Caco-2 (cell line): ENCODE measurements at regions not wholly inside any gene's neighbourhood (a gene's known extent, or its start where the extent isn't known, plus 50 kb on each side); places are given as distances from the start of the nearest gene placed in this dataset.

ENCODE experiments used
- BruUV-seq: library from RNA; stranded (reverse); fragments of 400-500 nt; replicated peaks from 2 replicates; lab custom pipeline; 2021; lab: Mats Ljungman, UMichigan
- CTCF ChIA-PET: fragments of 300-600 bp; sonication (Branson Sonifier 250); formaldehyde crosslinking; loops from one replicate; lab custom pipeline; 2022; ENCODE audit warnings: antibody characterized with exemption; lab: Charles Lee
- POLR2A ChIA-PET: fragments of 300-600 bp; sonication (Branson Sonifier 250); formaldehyde crosslinking; loops from one replicate; lab custom pipeline; 2022; ENCODE audit warnings: antibody characterized with exemption; lab: Charles Lee
- DNase-seq, 2 experiments: peaks; one replicate each; pipeline versions ENCODE4 v3.0.0 to v3.0.0-alpha.2; 2020 to 2022
- H3K27me3 ChIP-seq: replicated peaks from 2 replicates; pipeline ENCODE4 v1.6.0; 2011; ENCODE audit warnings: low read length; ENCODE audit not compliant: control insufficient read depth, insufficient read depth
- H3K36me3 ChIP-seq: 2 replicates; pipeline ENCODE4 v1.5.1; 2011; ENCODE audit warnings: low read length; ENCODE audit not compliant: control insufficient read depth, insufficient read depth
- H3K4me1 ChIP-seq: fragments of 250-450 bp; sonication (Bioruptor Pico); 2 replicates; pipeline ENCODE4 v1.5.1; 2020; ENCODE audit warnings: mild to moderate bottlenecking
- H3K4me3 ChIP-seq: 2 replicates; pipeline ENCODE4 v1.5.1; 2011; ENCODE audit warnings: low read depth, mild to moderate bottlenecking, control low read depth, low read length
- H3K9me3 ChIP-seq: fragments of 250-450 bp; sonication (Bioruptor Pico); 2 replicates; pipeline ENCODE4 v1.5.1; 2020; ENCODE audit warnings: mild to moderate bottlenecking, moderate library complexity
- H3K27ac Mint-ChIP-seq: one replicate; pipeline ENCODE4 v1.8.0; 2022; ENCODE audit warnings: mixed read lengths; ENCODE audit not compliant: unreplicated experiment
- H3K27me3 Mint-ChIP-seq: one replicate; pipeline ENCODE4 v1.8.0; 2022; ENCODE audit warnings: mixed read lengths; ENCODE audit not compliant: insufficient read depth, unreplicated experiment
- H3K36me3 Mint-ChIP-seq: one replicate; pipeline ENCODE4 v1.8.0; 2022; ENCODE audit warnings: mild to moderate bottlenecking, mixed read lengths; ENCODE audit not compliant: insufficient read depth, unreplicated experiment
- H3K4me1 Mint-ChIP-seq: one replicate; pipeline ENCODE4 v1.8.0; 2022; ENCODE audit warnings: low read depth, mixed read lengths; ENCODE audit not compliant: unreplicated experiment
- H3K4me3 Mint-ChIP-seq: one replicate; pipeline ENCODE4 v1.8.0; 2022; ENCODE audit warnings: mild to moderate bottlenecking, moderate library complexity, mixed read lengths; ENCODE audit not compliant: unreplicated experiment
- H3K9me3 Mint-ChIP-seq: one replicate; pipeline ENCODE4 v1.8.0; 2022; ENCODE audit warnings: mixed read lengths; ENCODE audit not compliant: unreplicated experiment
- intact Hi-C: fragments of 100-400 bp; cut with micrococcal nuclease; formaldehyde crosslinking; loops from one replicate; pipeline ENCODE4 v1.10.0; 2022; ENCODE audit not compliant: unreplicated experiment
- TF ChIP-seq, protein P1 (sequence below), 2 experiments: fragments of 200-600 bp in 1 of 2; IDR thresholded peaks; 1 replicate in 1 of 2; 2 replicates in 1 of 2; pipeline versions ENCODE4 v1.5.1 to v1.8.0; 2011 to 2022; ENCODE audit warnings: antibody characterized with exemption in 1 of 2, control low read depth in 1 of 2, inconsistent platforms in 1 of 2, low read depth in 1 of 2, low read length in 1 of 2, mild to moderate bottlenecking in 1 of 2, moderate library complexity in 1 of 2; ENCODE audit not compliant: insufficient read depth in 1 of 2, severe bottlenecking in 1 of 2, unreplicated experiment in 1 of 2

DNA sequence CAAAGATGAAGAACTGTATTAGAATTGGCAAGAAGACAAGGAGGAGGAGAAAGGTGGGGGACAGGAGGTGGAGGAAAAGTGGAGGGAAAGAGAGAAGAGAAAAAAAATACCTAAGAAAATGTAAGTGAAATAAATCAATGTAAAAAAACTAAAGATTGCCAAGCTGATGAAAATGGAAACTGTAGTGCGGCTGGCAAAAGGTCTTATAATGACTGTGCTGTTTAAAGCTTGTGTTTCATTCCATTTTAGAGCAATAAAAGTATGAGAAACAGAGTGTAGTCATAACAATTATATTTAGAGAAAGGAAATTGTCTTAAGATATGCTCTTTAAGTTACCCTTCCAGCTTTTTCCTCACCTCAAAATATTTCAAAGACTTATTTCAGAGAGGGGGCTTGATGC, 670.5 kb upstream of the SEMA6A start:
- Mint-ChIP-seq H3K4me3 (no peak overlapping the region), H3K27ac (peak overlapping the region; percentile 71), H3K9me3 (peaks cover 10% of the 10 kb centered on the region), H3K27me3 (no peaks in the 10 kb centered on the region), H3K4me1 (peaks cover 43% of the 10 kb centered on the region), H3K36me3 (no peaks in the 10 kb centered on the region)
- peaks cover 51% of the 10 kb centered on the region for H3K4me1 ChIP-seq
- no peak for DNase-seq
- ChIA-PET CTCF (no interaction called here), POLR2A (no interaction called here)
- intact Hi-C loops: no loop called here
- no peaks in the 10 kb centered on the region for H3K27me3 ChIP-seq
- H3K9me3 ChIP-seq: peaks cover 8% of the 10 kb centered on the region; the same call in 1 of the 2 replicates
- BruUV-seq: no TSS peak
- TF ChIP-seq, protein P1, sequence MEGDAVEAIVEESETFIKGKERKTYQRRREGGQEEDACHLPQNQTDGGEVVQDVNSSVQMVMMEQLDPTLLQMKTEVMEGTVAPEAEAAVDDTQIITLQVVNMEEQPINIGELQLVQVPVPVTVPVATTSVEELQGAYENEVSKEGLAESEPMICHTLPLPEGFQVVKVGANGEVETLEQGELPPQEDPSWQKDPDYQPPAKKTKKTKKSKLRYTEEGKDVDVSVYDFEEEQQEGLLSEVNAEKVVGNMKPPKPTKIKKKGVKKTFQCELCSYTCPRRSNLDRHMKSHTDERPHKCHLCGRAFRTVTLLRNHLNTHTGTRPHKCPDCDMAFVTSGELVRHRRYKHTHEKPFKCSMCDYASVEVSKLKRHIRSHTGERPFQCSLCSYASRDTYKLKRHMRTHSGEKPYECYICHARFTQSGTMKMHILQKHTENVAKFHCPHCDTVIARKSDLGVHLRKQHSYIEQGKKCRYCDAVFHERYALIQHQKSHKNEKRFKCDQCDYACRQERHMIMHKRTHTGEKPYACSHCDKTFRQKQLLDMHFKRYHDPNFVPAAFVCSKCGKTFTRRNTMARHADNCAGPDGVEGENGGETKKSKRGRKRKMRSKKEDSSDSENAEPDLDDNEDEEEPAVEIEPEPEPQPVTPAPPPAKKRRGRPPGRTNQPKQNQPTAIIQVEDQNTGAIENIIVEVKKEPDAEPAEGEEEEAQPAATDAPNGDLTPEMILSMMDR (IDR thresholded peaks at IDR 0.05; ENCODE audit: insufficient read depth in 1 of 2, low read depth in 1 of 2, low read length in 1 of 2, severe bottlenecking in 1 of 2, unreplicated experiment in 1 of 2): no peak
- H3K4me3 ChIP-seq: no peak overlapping the region
- H3K36me3 ChIP-seq: no peaks in the 10 kb centered on the region

DNA sequence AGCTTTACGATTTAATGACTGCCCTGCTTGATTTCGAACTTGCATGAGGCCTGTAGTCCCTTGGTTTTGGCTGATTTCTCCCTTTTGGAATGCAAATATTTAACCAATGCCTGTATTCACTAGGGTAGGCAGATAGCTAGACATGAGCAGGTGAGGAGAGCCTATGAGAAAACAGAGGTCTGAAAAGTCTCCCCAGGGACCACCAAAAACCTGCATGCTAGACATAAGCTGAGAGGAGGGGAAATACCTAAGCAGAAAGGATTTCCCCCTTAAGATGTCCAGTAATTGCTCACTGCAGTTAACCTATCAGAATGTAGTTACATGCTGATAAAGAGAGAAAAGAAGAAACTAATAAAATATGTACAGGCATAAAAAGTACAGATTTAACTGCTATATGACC, 667.4 kb upstream of the SEMA6A start:
- Mint-ChIP-seq H3K36me3 (no peaks in the 10 kb centered on the region), H3K27me3 (no peaks in the 10 kb centered on the region), H3K9me3 (peaks cover 13% of the 10 kb centered on the region), H3K27ac (no peak overlapping the region), H3K4me3 (no peak overlapping the region), H3K4me1 (peaks cover 41% of the 10 kb centered on the region)
- intact Hi-C loops: no loop called here
- peaks cover 8% of the 10 kb centered on the region; the same call in 1 of the 2 replicates for H3K9me3 ChIP-seq
- no peak for DNase-seq
- BruUV-seq: no TSS peak
- TF ChIP-seq, protein P1 (IDR thresholded peaks at IDR 0.05; ENCODE audit: insufficient read depth in 1 of 2, low read depth in 1 of 2, low read length in 1 of 2, severe bottlenecking in 1 of 2, unreplicated experiment in 1 of 2): no peak
- ChIA-PET CTCF (no interaction called here), POLR2A (no interaction called here)
- H3K27me3 ChIP-seq: no peaks in the 10 kb centered on the region
- peaks cover 50% of the 10 kb centered on the region for H3K4me1 ChIP-seq
- no peaks in the 10 kb centered on the region for H3K36me3 ChIP-seq
- no peak overlapping the region for H3K4me3 ChIP-seq

DNA sequence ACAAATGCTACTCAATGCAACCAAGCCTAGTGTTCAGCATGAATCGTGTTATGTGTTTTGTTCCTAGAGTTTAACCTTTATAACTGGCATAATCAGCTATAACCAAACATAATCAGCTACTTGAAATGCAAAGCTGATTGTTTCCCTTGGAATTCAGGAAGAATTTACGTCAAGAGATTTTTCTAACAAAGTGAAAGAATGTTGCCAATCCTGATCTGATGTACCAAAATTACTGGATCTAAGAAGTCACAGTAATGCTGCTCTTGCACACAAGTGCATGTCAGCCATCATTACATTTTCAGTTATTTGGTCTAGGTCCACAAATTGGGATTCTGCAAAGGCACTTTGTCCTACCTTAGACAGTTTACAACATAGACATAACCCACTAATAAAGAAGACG, 662.3 kb upstream of the SEMA6A start:
- H3K36me3 ChIP-seq: no peaks in the 10 kb centered on the region
- peaks cover 13% of the 10 kb centered on the region for H3K9me3 Mint-ChIP-seq
- intact Hi-C loops: no loop called here
- no peaks in the 10 kb centered on the region for H3K36me3 Mint-ChIP-seq
- H3K27ac Mint-ChIP-seq: no peak overlapping the region
- no TSS peak for BruUV-seq
- H3K9me3 ChIP-seq: 0 out of 2 replicates have a peak, but pooled peaks cover 5% of the 10 kb centered on the region
- H3K4me1 ChIP-seq: peaks cover 10% of the 10 kb centered on the region
- POLR2A ChIA-PET: no interaction called here
- DNase-seq: no peak
- no peaks in the 10 kb centered on the region for H3K27me3 Mint-ChIP-seq
- H3K4me3 Mint-ChIP-seq: no peak overlapping the region
- CTCF ChIA-PET: no interaction called here
- H3K27me3 ChIP-seq: no peaks in the 10 kb centered on the region
- TF ChIP-seq, protein P1 (IDR thresholded peaks at IDR 0.05; ENCODE audit: insufficient read depth in 1 of 2, low read depth in 1 of 2, low read length in 1 of 2, severe bottlenecking in 1 of 2, unreplicated experiment in 1 of 2): no peak
- H3K4me1 Mint-ChIP-seq: peaks cover 9% of the 10 kb centered on the region
- no peak overlapping the region for H3K4me3 ChIP-seq
